Keratinocyte (primary cell): ENCODE measurements at regions not wholly inside any gene's neighbourhood (a gene's known extent, or its start where the extent isn't known, plus 50 kb on each side); places are given as distances from the start of the nearest gene placed in this dataset.

Source experiments
- DNase-seq: peaks from one replicate; pipeline ENCODE4 v3.0.0-alpha.2; 2011; ENCODE audit warnings: low read depth, missing footprints, low spot score
- FAIRE-seq: peaks from 2 replicates; lab custom pipeline; 2011; peaks lifted over from hg19 to GRCh38; lab: Jason Lieb, UNC
- H2AFZ ChIP-seq: 2 replicates; pipeline ENCODE4 v1.6.0; 2012; ENCODE audit warnings: low read length, control low read depth, inconsistent platforms; ENCODE audit not compliant: control insufficient read depth
- H3K27ac ChIP-seq: 2 replicates; pipeline ENCODE4 v1.5.1; 2011; ENCODE audit warnings: low read length; ENCODE audit not compliant: control insufficient read depth, insufficient read depth
- H3K27me3 ChIP-seq: 3 replicates; pipeline ENCODE4 v1.6.0; 2011; ENCODE audit warnings: low read length; ENCODE audit not compliant: control insufficient read depth, insufficient read depth; ENCODE audit errors: extremely low read depth
- H3K36me3 ChIP-seq, 2 experiments: 2 replicates in 1 of 2; 3 replicates in 1 of 2; pipeline ENCODE4 v1.5.1; 2011; ENCODE audit warnings: low read length in 2 of 2, mild to moderate bottlenecking in 1 of 2; ENCODE audit not compliant: control insufficient read depth in 2 of 2, insufficient read depth in 2 of 2; ENCODE audit errors: extremely low read depth in 1 of 2
- H3K4me1 ChIP-seq: 3 replicates; pipeline ENCODE4 v1.5.1; 2011; ENCODE audit warnings: low read length; ENCODE audit not compliant: control insufficient read depth, insufficient read depth; ENCODE audit errors: extremely low read depth
- H3K4me2 ChIP-seq: 3 replicates; pipeline ENCODE4 v1.6.0; 2011; ENCODE audit warnings: low read depth, low read length; ENCODE audit not compliant: control insufficient read depth, insufficient read depth; ENCODE audit errors: extremely low read depth
- H3K4me3 ChIP-seq, 3 experiments: fragments of 200-600 bp in 1 of 3; sonication (generic) in 1 of 3; 2 replicates in 2 of 3; 3 replicates in 1 of 3; pipeline ENCODE4 v1.5.1; 2011 to 2016; ENCODE audit warnings: low read length in 3 of 3, mild to moderate bottlenecking in 3 of 3, control low read depth in 2 of 3, inconsistent platforms in 1 of 3, low read depth in 1 of 3, mixed read lengths in 1 of 3, mixed run types in 1 of 3, moderate library complexity in 1 of 3; ENCODE audit not compliant: control insufficient read depth in 2 of 3, insufficient read depth in 2 of 3; ENCODE audit errors: extremely low read depth in 1 of 3
- H3K79me2 ChIP-seq: 2 replicates; pipeline ENCODE4 v1.6.0; 2012; ENCODE audit warnings: low read length; ENCODE audit not compliant: control insufficient read depth, insufficient read depth
- H3K9ac ChIP-seq: 3 replicates; pipeline ENCODE4 v1.6.0; 2011; ENCODE audit warnings: low read length; ENCODE audit not compliant: control insufficient read depth, insufficient read depth; ENCODE audit errors: extremely low read depth
- H3K9me1 ChIP-seq: 3 replicates; pipeline ENCODE4 v1.6.0; 2011; ENCODE audit warnings: low read length; ENCODE audit not compliant: control insufficient read depth, insufficient read depth; ENCODE audit errors: extremely low read depth
- H3K9me3 ChIP-seq: 2 replicates; pipeline ENCODE4 v1.5.1; 2012; ENCODE audit warnings: low read depth, low read length; ENCODE audit not compliant: control insufficient read depth
- H4K20me1 ChIP-seq: 3 replicates; pipeline ENCODE4 v1.6.0; 2011; ENCODE audit warnings: low read length; ENCODE audit not compliant: control insufficient read depth, insufficient read depth; ENCODE audit errors: extremely low read depth
- CTCF ChIP-seq, 3 experiments: IDR thresholded peaks in 1 of 3; conservative IDR thresholded peaks in 1 of 3; optimal IDR thresholded peaks in 1 of 3; 2 replicates in 2 of 3; 3 replicates in 1 of 3; pipeline versions ENCODE3 to v1.5.1; 2011; ENCODE audit warnings: low read length in 3 of 3, mild to moderate bottlenecking in 3 of 3, moderate library complexity in 2 of 3, control low read depth in 1 of 3, inconsistent platforms in 1 of 3; ENCODE audit not compliant: insufficient read depth in 2 of 3; ENCODE audit errors: extremely low read depth in 1 of 3
- EZH2 ChIP-seq: IDR thresholded peaks from one replicate; pipeline ENCODE4 v1.6.1; 2012; ENCODE audit warnings: inconsistent platforms, mild to moderate bottlenecking, low read length, moderate library complexity
- dilution Hi-C: fragments of 300-500 bp; cut with MboI; formaldehyde crosslinking; loops from one replicate; pipeline ENCODE4 v1.7.0; 2020; ENCODE audit warnings: low sequenced_read_pairs; ENCODE audit not compliant: extremely low pct_ligation_motif_present

GRCh38 chr2:150656002-150656401, 168.5 kb upstream of the RND3 start:
- Histone ChIP-seq H3K27ac (no peak overlapping the region), H3K4me3 (no peak overlapping the region), H3K36me3 (no peaks in the 10 kb centered on the region), H3K4me2 (no peak overlapping the region), H3K4me1 (no peaks in the 10 kb centered on the region), H3K79me2 (no peaks in the 10 kb centered on the region), H3K9me3 (no peaks in the 10 kb centered on the region), H3K27me3 (no peaks in the 10 kb centered on the region), H4K20me1 (no peaks in the 10 kb centered on the region), H3K9me1 (no peaks in the 10 kb centered on the region), H3K9ac (no peak overlapping the region), H2AFZ (no peak overlapping the region)
- dilution Hi-C loops, result no loop called here
- DNase-seq (no peak), FAIRE-seq (no peak)
- TF ChIP-seq CTCF (optimal IDR thresholded peaks at IDR 0.05 in 1 of 3, IDR thresholded peaks at IDR 0.05 in 1 of 3, conservative IDR thresholded peaks at IDR 0.05 in 1 of 3; ENCODE audit: extremely low read depth in 1 of 3, insufficient read depth in 2 of 3, low read length in 3 of 3) (no peak), EZH2 (no peak)

GRCh38 chr2:150653351-150653750, 165.9 kb upstream of the RND3 start:
- H3K9ac ChIP-seq, result no peak overlapping the region
- no peaks in the 10 kb centered on the region for H3K27me3 ChIP-seq
- FAIRE-seq (no peak), DNase-seq (no peak)
- dilution Hi-C loops, result no loop called here
- no peaks in the 10 kb centered on the region for H3K36me3 ChIP-seq
- no peaks in the 10 kb centered on the region for H4K20me1 ChIP-seq
- no peak overlapping the region for H3K4me2 ChIP-seq
- H3K27ac ChIP-seq, result no peak overlapping the region
- no peak overlapping the region for H2AFZ ChIP-seq
- H3K4me3 ChIP-seq, result no peak overlapping the region
- no peaks in the 10 kb centered on the region for H3K4me1 ChIP-seq
- H3K79me2 ChIP-seq, result no peaks in the 10 kb centered on the region
- no peaks in the 10 kb centered on the region for H3K9me3 ChIP-seq
- TF ChIP-seq EZH2 (no peak), CTCF (optimal IDR thresholded peaks at IDR 0.05 in 1 of 3, IDR thresholded peaks at IDR 0.05 in 1 of 3, conservative IDR thresholded peaks at IDR 0.05 in 1 of 3; ENCODE audit: extremely low read depth in 1 of 3, insufficient read depth in 2 of 3, low read length in 3 of 3) (no peak)
- H3K9me1 ChIP-seq, result no peaks in the 10 kb centered on the region
